WTC11 (cell line): ENCODE measurements at regions not wholly inside any gene's neighbourhood (a gene's known extent, or its start where the extent isn't known, plus 50 kb on each side); places are given as distances from the start of the nearest gene placed in this dataset.

Experiments
- ATAC-seq: fragments of 200-7000 bp; cut with Tn5 transposase; 2 replicates; pipeline ENCODE4 v1.10.0; 2021; ENCODE audit warnings: mild to moderate bottlenecking, moderate library complexity
- CTCF ChIA-PET: fragments of 300-600 bp; sonication (Branson Sonifier 250); formaldehyde crosslinking; loops from one replicate; lab custom pipeline; 2021; ENCODE audit warnings: antibody characterized with exemption; lab: Charles Lee
- POLR2A ChIA-PET: fragments of 350-600 bp; sonication (Branson Sonifier 250); formaldehyde crosslinking; loops from one replicate; lab custom pipeline; 2021; ENCODE audit warnings: antibody characterized with exemption; lab: Charles Lee
- DNase-seq: peaks from one replicate; pipeline ENCODE4 v3.0.0; 2021; ENCODE audit warnings: low spot score
- H3K27ac Mint-ChIP-seq: 2 replicates; pipeline ENCODE4 v1.8.0; 2021; ENCODE audit warnings: mixed read lengths
- H3K27me3 Mint-ChIP-seq: 2 replicates; pipeline ENCODE4 v1.8.0; 2021; ENCODE audit warnings: low read depth, mild to moderate bottlenecking, moderate library complexity, mixed read lengths
- H3K36me3 Mint-ChIP-seq: 2 replicates; pipeline ENCODE4 v1.8.0; 2021; ENCODE audit warnings: mixed read lengths
- H3K4me1 Mint-ChIP-seq: 2 replicates; pipeline ENCODE4 v1.8.0; 2022; ENCODE audit warnings: mixed read lengths
- H3K4me3 Mint-ChIP-seq: 2 replicates; pipeline ENCODE4 v1.8.0; 2021; ENCODE audit warnings: mild to moderate bottlenecking, moderate library complexity, mixed read lengths
- H3K9me3 Mint-ChIP-seq: 2 replicates; pipeline ENCODE4 v1.8.0; 2021; ENCODE audit warnings: mixed read lengths
- AFF4 ChIP-seq: sonication (generic); formaldehyde crosslinking; IDR thresholded peaks from 2 replicates; pipeline ENCODE4 v1.8.1; 2023; ENCODE audit warnings: mild to moderate bottlenecking, missing genetic modification reagents, borderline replicate concordance
- AR ChIP-seq: fragments of 250-450 bp; sonication (Bioruptor Pico); IDR thresholded peaks from 2 replicates; pipeline ENCODE4 v1.9.0; 2021; ENCODE audit warnings: mild to moderate bottlenecking
- ATF1 ChIP-seq: sonication (generic); formaldehyde crosslinking; IDR thresholded peaks from 2 replicates; pipeline ENCODE4 v1.8.1; 2023; ENCODE audit warnings: mild to moderate bottlenecking, moderate library complexity, missing genetic modification reagents
- ATF3 ChIP-seq: sonication (generic); formaldehyde crosslinking; conservative IDR thresholded peaks from 2 replicates; pipeline ENCODE4 v1.8.1; 2022; ENCODE audit warnings: mild to moderate bottlenecking, missing genetic modification reagents
- FOXJ3 ChIP-seq: sonication (generic); formaldehyde crosslinking; IDR thresholded peaks from 2 replicates; pipeline ENCODE4 v1.9.0; 2021; ENCODE audit warnings: missing genetic modification reagents, mild to moderate bottlenecking, borderline replicate concordance
- FOXK1 ChIP-seq: sonication (generic); formaldehyde crosslinking; IDR thresholded peaks from 2 replicates; pipeline ENCODE4 v1.8.0; 2022; ENCODE audit warnings: mild to moderate bottlenecking, moderate library complexity, missing genetic modification reagents
- FOXP1 ChIP-seq: sonication (generic); formaldehyde crosslinking; IDR thresholded peaks from 2 replicates; pipeline ENCODE4 v1.8.0; 2022; ENCODE audit warnings: missing genetic modification reagents, mild to moderate bottlenecking, moderate library complexity, borderline replicate concordance
- IRF2 ChIP-seq: sonication (generic); formaldehyde crosslinking; IDR thresholded peaks from 2 replicates; pipeline ENCODE4 v1.8.0; 2022; ENCODE audit warnings: low read depth, missing genetic modification reagents, borderline replicate concordance
- JAZF1 ChIP-seq: fragments of 250-450 bp; sonication (Bioruptor Pico); IDR thresholded peaks from 2 replicates; pipeline ENCODE4 v1.9.0; 2021; ENCODE audit warnings: moderate library complexity, mild to moderate bottlenecking, inconsistent platforms
- MAX ChIP-seq: sonication (generic); formaldehyde crosslinking; IDR thresholded peaks from 2 replicates; pipeline ENCODE4 v1.8.0; 2022; ENCODE audit warnings: mild to moderate bottlenecking, missing genetic modification reagents
- MYBL2 ChIP-seq: sonication (generic); formaldehyde crosslinking; IDR thresholded peaks from 2 replicates; pipeline ENCODE4 v1.8.1; 2023; ENCODE audit warnings: mild to moderate bottlenecking, moderate library complexity, missing genetic modification reagents
- NR2C2 ChIP-seq: sonication (generic); formaldehyde crosslinking; IDR thresholded peaks from 2 replicates; pipeline ENCODE4 v1.8.0; 2022; ENCODE audit warnings: mild to moderate bottlenecking, missing genetic modification reagents
- OVOL2 ChIP-seq: fragments of 250-450 bp; sonication (Bioruptor Pico); IDR thresholded peaks from 2 replicates; pipeline ENCODE4 v1.9.0; 2021; ENCODE audit warnings: mild to moderate bottlenecking, borderline replicate concordance
- PRRX2 ChIP-seq: fragments of 250-450 bp; sonication (Bioruptor Pico); IDR thresholded peaks from 2 replicates; pipeline ENCODE4 v1.8.0; 2021; ENCODE audit warnings: mild to moderate bottlenecking
- RORB ChIP-seq: fragments of 250-450 bp; sonication (Bioruptor Pico); IDR thresholded peaks from 2 replicates; pipeline ENCODE4 v1.9.0; 2021; ENCODE audit warnings: mild to moderate bottlenecking
- SMAD4 ChIP-seq: sonication (generic); formaldehyde crosslinking; IDR thresholded peaks from 2 replicates; pipeline ENCODE4 v1.8.0; 2022; ENCODE audit warnings: mild to moderate bottlenecking, missing genetic modification reagents
- TEAD1 ChIP-seq: sonication (generic); formaldehyde crosslinking; IDR thresholded peaks from 2 replicates; pipeline ENCODE4 v1.8.0; 2022; ENCODE audit warnings: mild to moderate bottlenecking, missing genetic modification reagents
- ZMAT4 ChIP-seq: fragments of 250-450 bp; sonication (Bioruptor Pico); IDR thresholded peaks from 2 replicates; pipeline ENCODE4 v1.9.0; 2021; ENCODE audit warnings: mild to moderate bottlenecking
- ZNF138 ChIP-seq: sonication (generic); formaldehyde crosslinking; conservative IDR thresholded peaks from 2 replicates; pipeline ENCODE4 v1.8.1; 2022; ENCODE audit warnings: mild to moderate bottlenecking, moderate library complexity, missing genetic modification reagents
- ZNF232 ChIP-seq: sonication (generic); formaldehyde crosslinking; IDR thresholded peaks from 2 replicates; pipeline ENCODE4 v1.8.0; 2022; ENCODE audit warnings: mild to moderate bottlenecking, missing genetic modification reagents

- no peak for DNase-seq
Measured at GRCh38 chr21:33975548-33976081, 60.0 kb upstream of the ATP5PO start.

GRCh38 chr21:33974513-33975468 is 59.2 kb upstream of the ATP5PO start:
- no peak for DNase-seq
- H3K4me1 Mint-ChIP-seq, result peaks cover 45% of the 10 kb centered on the region
- H3K27ac Mint-ChIP-seq, result peak overlapping the region; percentile 59; the same call in 1 of the 2 replicates
- no peaks in the 10 kb centered on the region for H3K27me3 Mint-ChIP-seq
- TF ChIP-seq TEAD1 (no peak), ZNF138 (CRISPR knock-in tag) (no peak), SMAD4 (CRISPR knock-in tag) (no peak), AFF4 (CRISPR knock-in tag) (no peak), ATF1 (no peak), OVOL2 (no peak), ZMAT4 (no peak), NR2C2 (CRISPR knock-in tag) (no peak), AR (no peak), PRRX2 (CRISPR knock-in tag) (no peak)
- TF ChIP-seq, all 79 proteins: peak for 0
- no peak for ATAC-seq
- ChIA-PET POLR2A (no interaction called here), CTCF (no interaction called here)
- no peaks in the 10 kb centered on the region for H3K9me3 Mint-ChIP-seq
- H3K4me3 Mint-ChIP-seq, result no peak overlapping the region
- no peaks in the 10 kb centered on the region for H3K36me3 Mint-ChIP-seq

More at GRCh38 chr21:33975548-33976081, 60.0 kb upstream of the ATP5PO start:
- Mint-ChIP-seq H3K27ac (0 out of 2 replicates have a peak overlapping the region, but pooled peaks have one; percentile 59), H3K27me3 (no peaks in the 10 kb centered on the region)
- ChIA-PET POLR2A (no interaction called here), CTCF (no interaction called here)
- no peak for ATAC-seq
- TF ChIP-seq ATF3, result no peak
- no peak for TF ChIP-seq ZNF232
- no peak for TF ChIP-seq FOXK1 (CRISPR knock-in tag)
- no peak for TF ChIP-seq RORB (CRISPR knock-in tag)
- no peak for TF ChIP-seq MYBL2 (CRISPR knock-in tag)
- TF ChIP-seq FOXJ3, result no peak
- TF ChIP-seq AFF4 (CRISPR knock-in tag), result no peak
- TF ChIP-seq JAZF1 (CRISPR knock-in tag), result no peak
- no peak for TF ChIP-seq MAX
- no peak for TF ChIP-seq FOXP1
- TF ChIP-seq TEAD1, result no peak
- no peak for TF ChIP-seq IRF2 (CRISPR knock-in tag)
- TF ChIP-seq, all 79 proteins: peak for 0
- peaks cover 45% of the 10 kb centered on the region for H3K4me1 Mint-ChIP-seq
- H3K9me3 Mint-ChIP-seq, result no peaks in the 10 kb centered on the region
- H3K4me3 Mint-ChIP-seq, result no peak overlapping the region
- H3K36me3 Mint-ChIP-seq, result no peaks in the 10 kb centered on the region
